HUES6 (cell line): ENCODE measurements at regions not wholly inside any gene's neighbourhood (a gene's known extent, or its start where the extent isn't known, plus 50 kb on each side); places are given as distances from the start of the nearest gene placed in this dataset.
"Not testable (repeated sequence)": the region's sequence is repeated elsewhere in the genome, so short reads cannot be mapped to it uniquely, and the experiment has no call there.

Source experiments
- H3K27ac ChIP-seq: 2 replicates; pipeline ENCODE4 v1.7.0; 2013; ENCODE audit warnings: low read depth, mild to moderate bottlenecking, low read length, inconsistent platforms
- H3K27me3 ChIP-seq: 2 replicates; pipeline ENCODE4 v1.6.1; 2013; ENCODE audit warnings: low read length; ENCODE audit not compliant: control insufficient read depth, insufficient read depth
- H3K36me3 ChIP-seq: 2 replicates; pipeline ENCODE4 v1.6.1; 2013; ENCODE audit warnings: low read length; ENCODE audit not compliant: control insufficient read depth, insufficient read depth
- H3K4me1 ChIP-seq: 2 replicates; pipeline ENCODE4 v1.6.1; 2013; ENCODE audit warnings: low read length; ENCODE audit not compliant: control insufficient read depth, insufficient read depth
- H3K4me3 ChIP-seq: 2 replicates; pipeline ENCODE4 v1.5.1; 2013; ENCODE audit warnings: low read depth, low read length
- H3K9ac ChIP-seq: one replicate; pipeline ENCODE4 v1.6.1; 2013; ENCODE audit warnings: mild to moderate bottlenecking, low read length
- H3K9me3 ChIP-seq: 2 replicates; pipeline ENCODE4 v1.6.1; 2013; ENCODE audit warnings: low read depth, low read length; ENCODE audit not compliant: control insufficient read depth, insufficient read depth

DNA sequence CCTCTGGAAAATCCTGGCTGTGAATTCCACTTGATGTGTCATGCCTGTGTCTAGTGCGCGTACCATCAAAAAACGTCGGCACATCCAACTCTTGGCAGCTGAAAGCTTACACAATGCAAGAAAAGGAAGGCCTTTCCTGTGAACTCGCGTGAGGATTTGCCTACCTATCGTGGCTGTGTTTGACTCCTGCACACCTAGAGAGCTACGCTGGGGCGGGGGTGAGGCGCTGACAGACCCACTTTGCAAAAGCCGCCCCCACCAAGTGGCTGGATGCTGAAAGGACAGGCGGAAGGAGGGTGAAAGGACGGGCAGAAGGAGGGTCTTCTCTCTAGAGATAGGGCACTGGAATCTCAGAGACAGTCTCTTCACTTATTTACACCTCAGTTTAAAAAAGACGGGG is 270.1 kb downstream of the EIPR1 start:
- no peaks in the 10 kb centered on the region for H3K36me3 ChIP-seq
- no peak overlapping the region for H3K9ac ChIP-seq
- H3K4me3 ChIP-seq, result no peak overlapping the region
- no peak overlapping the region for H3K27ac ChIP-seq
- peaks cover 9% of the 10 kb centered on the region; the same call in 1 of the 2 replicates for H3K9me3 ChIP-seq
- H3K27me3 ChIP-seq, result no peaks in the 10 kb centered on the region
- H3K4me1 ChIP-seq, result peaks cover 8% of the 10 kb centered on the region; the same call in 1 of the 2 replicates

DNA sequence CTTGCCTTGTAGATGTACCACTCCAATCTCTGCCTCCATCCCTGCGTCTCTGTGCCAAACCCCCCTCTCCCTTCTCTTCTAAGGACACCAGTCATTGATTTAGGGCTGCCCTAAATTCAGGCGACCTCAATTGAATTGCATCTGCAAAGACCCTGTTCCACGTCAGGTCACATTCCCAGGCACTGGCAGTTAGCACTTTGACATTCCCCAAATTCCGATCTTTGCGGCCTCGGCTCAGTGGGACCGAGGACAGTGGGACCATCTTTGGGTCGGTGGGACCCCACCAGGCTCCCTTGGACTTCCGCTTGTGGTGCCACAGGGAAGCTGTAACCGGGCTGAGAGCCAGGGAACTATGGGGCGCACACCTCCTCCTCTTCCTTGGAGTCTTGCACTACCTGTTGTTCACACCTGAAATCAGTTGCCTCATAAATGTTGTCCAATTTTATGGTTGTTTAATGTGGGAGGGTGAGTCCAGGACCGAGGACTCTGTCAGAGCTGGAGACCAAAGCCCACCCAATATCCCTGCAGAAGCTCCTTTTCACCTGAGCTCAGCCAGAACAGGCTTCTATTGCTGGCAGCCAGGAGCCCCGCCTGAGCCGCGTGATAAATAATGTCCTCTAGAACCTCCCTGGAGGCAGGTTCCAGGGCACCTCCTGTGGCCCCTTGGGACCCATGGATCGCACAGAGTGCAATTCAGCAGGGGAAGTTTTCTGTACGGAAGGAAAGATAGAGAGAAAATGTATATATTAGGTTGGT is 271.6 kb downstream of the EIPR1 start:
- peaks cover 9% of the 10 kb centered on the region; the same call in 1 of the 2 replicates for H3K9me3 ChIP-seq
- no peaks in the 10 kb centered on the region for H3K36me3 ChIP-seq
- H3K9ac ChIP-seq, result no peak overlapping the region
- H3K27me3 ChIP-seq, result no peaks in the 10 kb centered on the region
- H3K4me3 ChIP-seq, result no peak overlapping the region
- no peak overlapping the region for H3K27ac ChIP-seq
- H3K4me1 ChIP-seq, result peaks cover 8% of the 10 kb centered on the region; the same call in 1 of the 2 replicates

DNA sequence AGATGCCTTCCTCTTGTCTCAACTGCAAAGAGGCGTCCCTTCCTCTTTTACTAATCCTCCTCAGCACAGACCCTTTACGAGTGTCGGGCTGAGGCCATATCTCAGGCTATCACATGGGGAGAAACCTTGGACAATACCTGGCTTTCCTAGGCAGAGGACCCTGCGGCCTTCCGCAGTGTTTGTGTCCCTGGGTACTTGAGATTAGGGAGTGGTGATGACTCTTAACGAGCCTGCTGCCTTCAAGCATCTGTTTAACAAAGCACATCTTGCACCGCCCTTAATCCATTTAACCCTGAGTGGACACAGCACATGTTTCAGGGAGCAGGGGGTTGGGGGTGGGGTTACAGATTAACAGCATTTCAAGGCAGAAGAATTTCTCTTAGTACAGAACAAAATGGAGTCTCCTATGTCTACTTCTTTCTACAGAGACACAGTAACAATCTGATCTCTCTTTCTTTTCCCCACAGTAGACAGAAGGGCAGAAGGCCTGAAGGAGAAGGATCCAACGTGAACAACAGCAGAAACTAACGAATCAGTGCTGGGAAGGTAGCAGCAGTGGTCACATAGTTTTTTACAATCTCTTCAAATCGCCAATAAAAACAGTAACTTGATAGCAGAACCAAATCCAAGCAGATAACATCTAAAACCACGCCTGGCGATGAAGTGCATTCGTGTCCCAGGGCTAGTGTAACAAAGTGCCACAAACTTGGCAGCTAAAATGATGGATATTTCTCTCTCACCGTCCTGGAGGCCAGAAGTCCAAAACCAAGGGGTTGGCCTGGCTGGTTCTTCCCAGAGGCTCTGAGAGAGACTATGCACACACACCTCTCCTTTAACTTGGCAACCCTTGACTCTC is 272.4 kb downstream of the EIPR1 start:
- not testable (repeated sequence) for H3K4me1 ChIP-seq, H3K4me3 ChIP-seq, H3K9ac ChIP-seq, H3K27ac ChIP-seq, H3K9me3 ChIP-seq, H3K36me3 ChIP-seq, H3K27me3 ChIP-seq

GRCh38 chr2:3104261-3104660 is 273.4 kb downstream of the EIPR1 start:
- H3K9ac ChIP-seq, result no peak overlapping the region
- H3K27me3 ChIP-seq, result no peaks in the 10 kb centered on the region
- H3K9me3 ChIP-seq, result no peaks in the 10 kb centered on the region
- H3K27ac ChIP-seq, result no peak overlapping the region
- no peak overlapping the region for H3K4me3 ChIP-seq
- no peaks in the 10 kb centered on the region for H3K36me3 ChIP-seq
- peaks cover 8% of the 10 kb centered on the region; the same call in 1 of the 2 replicates for H3K4me1 ChIP-seq

DNA sequence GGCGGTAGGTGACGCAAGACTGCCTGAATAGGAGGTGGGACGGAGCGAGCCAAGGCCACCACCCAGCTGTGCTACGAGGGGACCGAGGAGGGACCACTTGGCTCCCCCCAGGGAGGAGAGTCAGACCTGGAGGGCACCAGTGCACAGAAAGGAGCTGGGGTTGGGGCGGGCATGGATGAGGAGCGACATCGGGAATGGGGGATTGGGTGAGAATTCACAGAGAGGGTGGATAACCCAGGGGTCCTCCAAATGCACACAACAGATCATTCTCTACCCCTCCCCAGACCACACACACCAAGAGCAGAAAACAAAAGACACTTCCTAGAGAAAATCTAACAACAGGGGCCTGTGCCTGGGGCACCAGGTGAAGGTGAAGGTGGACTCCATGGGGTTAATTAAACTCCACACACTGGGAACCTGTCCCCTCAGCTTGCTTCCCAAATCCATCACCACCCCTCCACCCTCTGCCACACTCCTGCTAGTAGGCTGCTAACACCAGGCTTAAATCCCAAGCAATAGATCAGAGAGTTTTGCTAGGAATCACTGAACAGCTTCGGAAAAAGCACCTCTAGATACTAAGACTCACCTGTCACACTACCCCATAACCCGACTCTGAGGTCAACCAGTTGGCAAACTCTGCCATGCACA is 274.6 kb downstream of the EIPR1 start:
- Histone ChIP-seq H3K4me1 (peaks cover 8% of the 10 kb centered on the region; the same call in 1 of the 2 replicates), H3K9me3 (no peaks in the 10 kb centered on the region), H3K27me3 (no peaks in the 10 kb centered on the region), H3K27ac (no peak overlapping the region), H3K9ac (no peak overlapping the region), H3K4me3 (no peak overlapping the region), H3K36me3 (no peaks in the 10 kb centered on the region)

DNA sequence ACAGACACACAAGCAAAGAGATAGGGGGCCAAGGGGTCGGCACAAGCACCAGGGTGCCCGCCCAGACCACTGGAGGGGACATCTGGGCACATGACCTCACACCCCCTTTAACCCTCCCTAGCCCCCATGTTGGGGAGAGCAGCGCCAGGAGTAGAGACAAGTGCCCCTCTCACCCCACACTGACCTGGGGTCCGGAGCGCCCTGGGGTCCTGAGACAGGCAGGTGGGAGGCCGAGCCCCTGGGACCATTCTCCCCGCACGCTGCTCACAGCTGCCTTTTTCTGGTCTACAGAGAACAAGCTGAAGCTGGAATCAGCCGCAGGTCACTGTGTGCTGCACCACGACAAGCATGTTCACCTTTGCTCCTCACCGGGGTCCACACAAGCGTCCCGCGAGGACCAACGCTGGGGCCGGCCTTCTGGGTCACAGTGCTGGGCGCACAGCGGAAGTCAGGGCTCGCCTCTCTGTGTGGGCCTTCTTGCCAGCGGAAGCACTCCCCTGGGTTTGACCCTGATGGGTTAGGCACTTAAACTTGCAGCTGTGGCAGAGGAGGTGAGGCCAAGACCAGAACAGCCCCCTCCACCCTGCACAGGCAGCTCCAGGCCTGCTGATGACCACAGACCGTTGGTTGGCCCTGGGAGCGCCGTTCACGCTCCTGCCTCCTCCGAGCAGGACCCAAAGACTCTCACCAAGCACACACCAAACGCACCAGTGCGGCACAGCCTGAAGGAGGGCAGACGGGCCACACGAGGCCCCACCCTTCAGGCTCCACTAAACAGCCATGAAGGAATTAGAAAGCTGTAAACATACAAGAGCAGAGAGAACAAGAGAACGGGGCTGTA is 275.3 kb downstream of the EIPR1 start:
- Histone ChIP-seq H3K27me3 (no peaks in the 10 kb centered on the region), H3K4me1 (peaks cover 8% of the 10 kb centered on the region; the same call in 1 of the 2 replicates), H3K9ac (no peak overlapping the region), H3K27ac (no peak overlapping the region), H3K4me3 (no peak overlapping the region), H3K9me3 (no peaks in the 10 kb centered on the region), H3K36me3 (no peaks in the 10 kb centered on the region)

DNA sequence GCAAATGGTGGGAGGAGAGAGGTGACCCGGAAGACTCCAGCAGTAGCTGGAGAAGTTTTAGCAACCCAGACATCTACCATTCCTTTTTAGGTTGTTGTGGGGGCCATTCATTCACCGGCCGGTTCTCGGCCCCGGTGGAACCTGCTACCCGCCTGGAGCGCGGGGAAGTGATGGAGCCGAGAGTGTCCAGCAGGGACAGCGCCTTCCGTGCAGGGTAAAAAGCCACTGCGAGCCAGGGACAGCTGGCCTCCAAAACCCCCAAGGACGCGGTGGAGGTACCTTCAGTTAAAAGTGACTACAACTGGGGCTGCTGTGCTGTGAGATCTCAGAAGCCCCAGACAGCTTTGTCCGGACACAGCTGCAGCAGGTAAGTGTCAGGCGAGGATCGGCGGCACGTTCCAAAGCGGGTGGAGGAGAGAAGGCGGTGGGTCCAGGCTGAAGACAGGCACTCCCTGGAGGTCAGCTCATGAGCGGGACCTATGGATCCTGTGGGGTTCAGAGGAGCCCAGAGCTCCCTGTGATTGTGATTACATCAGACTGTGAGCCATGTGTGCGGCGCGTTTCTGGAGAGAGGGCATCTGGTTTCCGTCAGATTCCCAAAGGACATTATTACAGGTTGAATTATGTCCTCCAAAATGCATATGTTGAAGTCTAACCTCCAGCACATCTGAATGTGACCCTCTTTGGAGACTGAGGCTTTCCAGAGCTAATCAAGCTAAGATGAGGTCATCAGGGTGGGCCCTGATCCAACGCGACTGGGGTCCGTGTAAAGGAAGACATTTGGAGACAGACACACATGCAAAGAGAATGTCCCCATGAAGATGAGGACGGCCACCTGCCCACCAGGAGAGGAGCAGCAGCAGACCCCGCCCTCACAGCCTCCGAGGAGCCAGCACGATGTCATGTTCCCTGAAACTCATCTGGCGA is 276.3 kb downstream of the EIPR1 start:
- Histone ChIP-seq H3K36me3 (no peaks in the 10 kb centered on the region), H3K9ac (no peak overlapping the region), H3K4me3 (no peak overlapping the region), H3K9me3 (no peaks in the 10 kb centered on the region), H3K4me1 (peaks cover 8% of the 10 kb centered on the region; the same call in 1 of the 2 replicates), H3K27ac (no peak overlapping the region), H3K27me3 (no peaks in the 10 kb centered on the region)

DNA sequence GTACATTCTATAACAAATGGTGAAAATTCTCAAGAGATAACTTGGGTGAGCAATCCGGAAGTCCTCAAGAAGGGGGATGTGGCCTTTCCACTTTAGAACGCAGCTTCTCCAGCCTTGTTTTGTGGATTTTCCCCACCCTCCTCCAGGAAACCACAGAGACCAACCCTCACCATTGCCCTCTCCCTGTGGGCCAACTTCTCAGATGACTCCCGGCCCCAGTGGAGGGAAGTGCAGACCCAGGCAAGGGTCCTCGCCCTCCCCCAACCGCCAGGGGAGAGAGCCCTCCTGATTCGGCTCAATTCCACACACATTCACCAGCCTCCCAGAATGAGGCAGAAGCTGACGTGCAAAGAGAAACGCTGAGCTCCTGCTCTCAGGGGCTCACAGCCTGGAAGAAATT is 277.2 kb downstream of the EIPR1 start:
- Histone ChIP-seq H3K9me3 (no peaks in the 10 kb centered on the region), H3K4me1 (peaks cover 6% of the 10 kb centered on the region; the same call in 1 of the 2 replicates), H3K4me3 (no peak overlapping the region), H3K27me3 (no peaks in the 10 kb centered on the region), H3K9ac (no peak overlapping the region), H3K27ac (no peak overlapping the region), H3K36me3 (no peaks in the 10 kb centered on the region)

DNA sequence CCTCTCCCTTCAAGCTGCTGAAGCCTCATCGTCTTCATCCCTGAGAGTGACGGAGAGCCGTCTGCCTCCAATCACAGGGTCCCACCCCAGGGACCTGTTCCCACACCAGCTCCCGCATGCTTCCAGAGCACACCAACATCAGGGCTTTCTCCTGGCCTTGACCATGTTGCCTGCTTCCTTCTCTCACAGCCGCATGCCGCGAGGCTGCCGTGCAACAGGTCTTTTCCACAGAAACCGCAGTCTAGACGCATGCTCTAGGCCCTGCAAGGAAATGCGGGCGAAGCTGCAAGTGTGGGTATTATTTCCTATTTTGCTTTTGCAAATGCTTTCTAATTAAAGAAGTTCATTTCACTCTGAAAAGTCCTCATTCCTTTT is 277.8 kb downstream of the EIPR1 start:
- no peak overlapping the region for H3K4me3 ChIP-seq
- H3K9me3 ChIP-seq, result no peaks in the 10 kb centered on the region
- H3K36me3 ChIP-seq, result no peaks in the 10 kb centered on the region
- H3K27ac ChIP-seq, result no peak overlapping the region
- no peaks in the 10 kb centered on the region for H3K27me3 ChIP-seq
- no peak overlapping the region for H3K9ac ChIP-seq
- peaks cover 4% of the 10 kb centered on the region; the same call in 1 of the 2 replicates for H3K4me1 ChIP-seq
